Muscle of back (tissue), 3 donors: ENCODE measurements at regions not wholly inside any gene's neighbourhood (a gene's known extent, or its start where the extent isn't known, plus 50 kb on each side); places are given as distances from the start of the nearest gene placed in this dataset.
"Not testable (repeated sequence)": the region's sequence is repeated elsewhere in the genome, so short reads cannot be mapped to it uniquely, and the experiment has no call there.

Experiments
- DNase-seq, 3 donors: peaks; one replicate each; pipeline versions ENCODE4 v3.0.0 to v3.0.0-alpha.2; 2013

GRCh38 chr4:77220828-77221613 lies 64.0 kb downstream of the CCNG2 start:
- DNase-seq: peak; percentile 44 to 59 (median 48)

- DNase-seq: peak in 2 of 3 donors; percentile 4 to 21
Measured at GRCh38 chr4:77225022-77225421, 68.0 kb downstream of the CCNG2 start.

GRCh38 chr4:77226939-77227705 lies 70.1 kb downstream of the CCNG2 start:
- DNase-seq: no peak

DNA sequence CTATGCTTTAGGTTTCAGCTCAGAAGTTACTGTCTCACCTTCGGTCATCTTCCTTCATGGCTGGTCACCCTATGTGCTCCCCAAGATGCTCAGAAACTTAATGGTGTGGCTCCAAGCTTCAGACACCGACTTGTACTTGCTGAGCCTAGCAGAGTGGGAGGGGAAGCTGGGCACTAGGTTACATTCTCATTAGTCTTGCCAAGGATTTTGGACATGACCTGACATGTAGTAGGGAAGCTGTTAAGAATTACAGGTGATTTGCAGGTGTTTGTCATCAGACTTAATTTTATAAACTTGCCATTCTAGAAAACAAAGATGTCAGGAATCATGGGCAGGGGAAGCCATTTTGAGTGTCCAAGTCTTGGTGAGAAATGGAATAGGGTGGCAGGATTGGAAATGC lies 72.4 kb downstream of the CCNG2 start:
- no peak for DNase-seq

GRCh38 chr4:77232653-77233052 lies 75.6 kb downstream of the CCNG2 start:
- no peak for DNase-seq

GRCh38 chr4:77235289-77235854 lies 78.4 kb downstream of the CCNG2 start:
- no peak for DNase-seq

DNA sequence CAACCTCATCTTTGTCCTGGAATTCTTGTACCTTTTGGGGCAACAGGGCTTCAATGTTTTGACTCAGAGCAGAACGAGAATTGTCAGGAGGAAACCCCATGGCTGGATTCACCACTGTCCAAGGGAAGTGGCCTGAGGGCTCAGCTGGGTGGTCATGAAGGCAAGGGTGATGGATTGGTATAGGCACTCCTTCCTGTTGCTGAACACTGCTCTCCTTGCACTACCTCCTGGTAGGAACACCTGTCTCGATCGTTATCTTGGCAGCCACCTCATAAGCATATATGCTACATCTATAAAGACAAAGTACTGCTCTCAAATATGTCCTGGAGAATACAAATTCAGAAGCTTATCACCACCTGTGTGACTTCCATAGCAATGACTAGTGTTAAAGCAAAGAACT lies 79.8 kb downstream of the CCNG2 start:
- DNase-seq: no peak

- DNase-seq: peak; percentile 38 to 48 (median 41)
Measured at GRCh38 chr4:77240469-77241066, 83.6 kb downstream of the CCNG2 start.

- no peak for DNase-seq
Measured at GRCh38 chr4:77248805-77249204, 91.8 kb downstream of the CCNG2 start.

DNA sequence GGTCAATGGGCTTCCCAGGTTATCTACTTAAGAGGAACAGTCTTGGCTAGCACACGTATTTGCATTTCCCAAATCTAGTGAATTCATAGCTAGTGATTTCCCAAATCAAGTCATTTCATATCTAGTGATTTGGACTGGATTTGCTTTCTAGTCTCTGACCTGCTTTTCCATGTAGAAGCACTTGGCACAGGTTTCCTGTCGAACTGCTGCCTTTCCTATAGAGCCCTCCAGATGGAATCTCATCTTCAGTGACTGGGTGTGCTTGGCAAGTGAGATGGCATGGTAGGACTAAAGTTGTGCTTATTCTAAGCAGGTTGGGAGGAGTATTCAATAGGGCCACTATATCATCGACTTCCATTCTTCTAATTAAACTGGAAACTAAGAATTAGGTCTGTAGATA lies 94.7 kb downstream of the CCNG2 start:
- DNase-seq: no peak

DNA sequence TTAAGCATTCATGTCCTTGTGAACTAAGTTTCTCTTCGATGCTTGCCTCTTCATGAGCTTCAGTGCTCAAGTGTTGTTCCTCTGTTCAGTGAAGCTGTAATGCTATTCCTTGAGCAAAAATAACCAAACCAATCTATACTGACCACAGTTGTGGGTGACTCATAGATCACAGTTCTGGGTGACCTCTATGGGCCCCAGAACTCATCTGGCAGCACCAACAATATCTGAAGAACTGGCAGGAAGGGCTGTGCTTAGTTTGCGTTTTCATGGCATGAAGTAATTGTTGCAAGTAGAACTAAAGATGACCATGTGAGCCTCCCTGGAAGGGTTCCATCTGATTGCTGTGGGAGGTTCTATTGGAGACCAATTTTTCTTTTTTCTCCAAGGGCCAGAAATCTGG lies 106.2 kb downstream of the CCNG2 start:
- no peak for DNase-seq

GRCh38 chr4:77263976-77264375 lies 107.0 kb downstream of the CCNG2 start:
- not testable (repeated sequence) for DNase-seq

- DNase-seq: no peak
Measured at GRCh38 chr4:77264826-77265225, 107.8 kb downstream of the CCNG2 start.

DNA sequence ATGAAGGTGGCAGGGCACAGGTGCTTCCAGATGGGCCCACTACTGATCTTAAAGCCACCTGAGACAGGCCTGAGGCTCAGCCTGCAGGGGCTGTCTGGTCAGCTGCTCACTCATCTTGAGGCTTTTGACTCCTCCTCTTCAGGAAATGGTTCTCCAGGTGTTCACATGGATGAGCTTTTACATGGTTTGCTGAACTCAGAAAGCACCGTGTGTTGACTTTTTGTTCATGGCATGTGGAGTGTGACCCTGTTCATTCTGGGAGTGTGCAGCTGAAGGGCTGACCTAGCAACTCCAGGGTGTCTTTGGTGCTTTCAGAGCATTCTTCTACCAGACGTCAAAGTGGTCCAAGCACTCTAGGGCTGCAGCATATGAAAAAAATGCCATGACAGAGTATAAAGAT lies 111.1 kb downstream of the CCNG2 start:
- DNase-seq: no peak

GRCh38 chr4:77269505-77269904 lies 112.5 kb downstream of the CCNG2 start:
- DNase-seq: no peak

- DNase-seq: no peak
Measured at GRCh38 chr4:77273412-77273811, 116.4 kb downstream of the CCNG2 start.

DNA sequence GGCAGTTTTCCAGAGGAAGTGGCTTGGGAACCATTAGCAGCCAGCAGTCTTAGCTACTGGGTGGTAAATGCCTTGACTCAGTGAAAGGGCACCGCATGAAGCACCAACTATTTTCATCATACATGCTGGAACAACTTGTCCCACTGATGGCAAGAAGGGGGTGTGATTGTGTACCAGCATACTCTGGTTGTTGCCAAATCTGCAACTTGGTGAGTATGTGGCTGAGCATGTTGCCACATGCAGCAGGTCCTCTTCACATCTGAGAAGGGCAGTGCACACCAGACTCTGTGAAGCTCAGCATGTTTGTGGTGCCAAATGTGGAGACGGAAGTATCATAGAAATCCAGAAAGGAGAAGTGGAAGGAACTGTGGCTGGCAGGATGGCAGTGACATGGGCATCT lies 122.1 kb downstream of the CCNG2 start:
- not testable (repeated sequence) for DNase-seq

DNA sequence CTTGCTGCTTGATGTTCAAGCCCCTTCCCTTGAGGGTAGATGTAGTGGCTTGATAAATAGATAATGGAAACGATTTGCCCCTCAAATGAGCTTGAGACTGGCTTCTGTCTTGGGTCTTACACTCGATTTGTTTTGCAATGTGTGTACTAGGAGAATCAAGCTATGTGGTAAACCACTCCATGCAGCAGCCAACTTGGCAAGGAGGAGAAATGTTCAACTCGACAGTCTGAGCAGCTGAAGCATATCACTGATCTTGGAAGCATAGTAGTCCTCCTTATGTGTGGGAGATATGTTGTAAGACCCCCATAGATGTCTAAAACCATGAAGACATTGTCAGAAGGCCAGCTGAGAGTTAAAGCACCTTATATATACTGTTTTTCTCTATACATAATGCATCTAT lies 125.3 kb downstream of the CCNG2 start:
- DNase-seq: no peak

- DNase-seq: no peak
Measured at GRCh38 chr4:77284036-77284435, 127.0 kb downstream of the CCNG2 start.

DNA sequence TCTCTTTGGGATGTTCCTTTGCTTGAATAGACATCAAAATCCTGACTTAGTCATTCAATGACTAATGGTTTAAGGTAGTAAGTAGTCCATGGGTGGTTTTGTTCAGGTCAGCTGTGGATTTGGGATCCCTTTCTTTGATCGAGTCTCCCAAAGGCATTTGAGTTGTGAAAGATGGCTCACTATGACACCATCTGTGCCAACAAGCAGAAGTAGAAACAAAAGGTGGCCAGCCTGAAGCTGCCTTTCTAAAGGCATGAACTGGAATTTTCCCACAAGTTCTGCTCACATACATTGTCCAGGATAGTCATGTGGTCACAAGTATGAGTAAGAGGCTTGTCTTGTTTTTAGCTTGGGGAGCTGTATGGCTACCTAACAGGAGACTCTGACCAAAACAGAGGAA lies 129.9 kb downstream of the CCNG2 start:
- DNase-seq: no peak

GRCh38 chr4:77293426-77293825 lies 136.4 kb downstream of the CCNG2 start:
- no peak for DNase-seq

DNA sequence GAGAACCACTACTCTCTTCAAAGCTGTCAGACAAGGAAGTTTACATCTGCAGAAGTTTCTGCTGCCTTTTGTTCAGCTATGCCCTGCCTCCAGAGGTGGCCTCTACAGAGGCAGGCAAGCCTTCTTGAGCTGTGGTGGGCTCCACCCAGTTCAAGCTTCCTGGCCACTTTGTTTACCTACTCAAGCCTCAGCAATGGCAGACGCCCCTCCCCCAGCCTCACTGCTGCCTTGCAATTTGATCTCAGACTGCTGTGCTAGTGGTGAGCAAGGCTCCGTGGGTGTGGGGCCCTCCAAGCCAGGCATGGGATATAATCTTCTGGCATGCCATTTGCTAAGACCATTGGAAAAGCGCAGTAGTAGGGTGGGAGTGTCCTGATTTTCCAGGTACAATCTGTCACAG lies 144.0 kb downstream of the CCNG2 start:
- DNase-seq: not testable (repeated sequence)

GRCh38 chr4:77305766-77306165 lies 148.8 kb downstream of the CCNG2 start:
- no peak for DNase-seq
